ENCODE measurements at regions not wholly inside any gene's neighbourhood (a gene's known extent, or its start where the extent isn't known, plus 50 kb on each side); places are given as distances from the start of the nearest gene placed in this dataset.

GRCh38 chr2:240298117-240298790 lies 137.2 kb upstream of the GPC1 start:
- no peak for DNase-seq (ENCODE audit: low read depth)

- no peak for DNase-seq (ENCODE audit: low read depth)
Measured at GRCh38 chr2:240298803-240299709, 136.4 kb upstream of the GPC1 start.

GRCh38 chr2:240299710-240300068 lies 135.8 kb upstream of the GPC1 start:
- DNase-seq (ENCODE audit: low read depth): no peak

GRCh38 chr2:240300261-240300821 lies 135.1 kb upstream of the GPC1 start:
- no peak for DNase-seq (ENCODE audit: low read depth)

GRCh38 chr2:240300840-240301239 lies 134.6 kb upstream of the GPC1 start:
- DNase-seq (ENCODE audit: low read depth): no peak

- DNase-seq (ENCODE audit: low read depth): no peak
Measured at GRCh38 chr2:240301256-240301795, 134.1 kb upstream of the GPC1 start.

GRCh38 chr2:240302041-240302440 lies 133.4 kb upstream of the GPC1 start:
- no peak for DNase-seq (ENCODE audit: low read depth)

- DNase-seq (ENCODE audit: low read depth): no peak
Measured at GRCh38 chr2:240302933-240303595, 132.4 kb upstream of the GPC1 start.

GRCh38 chr2:240303896-240304745 lies 131.3 kb upstream of the GPC1 start:
- DNase-seq (ENCODE audit: low read depth): no peak

- no peak for DNase-seq (ENCODE audit: low read depth)
Measured at GRCh38 chr2:240304746-240305161, 130.7 kb upstream of the GPC1 start.

GRCh38 chr2:240305369-240305962 lies 130.0 kb upstream of the GPC1 start:
- no peak for DNase-seq (ENCODE audit: low read depth)

- DNase-seq (ENCODE audit: low read depth): no peak
Measured at GRCh38 chr2:240306185-240306584, 129.3 kb upstream of the GPC1 start.

- no peak for DNase-seq (ENCODE audit: low read depth)
Measured at GRCh38 chr2:240308111-240308651, 127.3 kb upstream of the GPC1 start.

GRCh38 chr2:240309214-240309613 lies 126.2 kb upstream of the GPC1 start:
- DNase-seq (ENCODE audit: low read depth): no peak

- DNase-seq (ENCODE audit: low read depth): no peak
Measured at GRCh38 chr2:240310201-240310600, 125.3 kb upstream of the GPC1 start.

- DNase-seq (ENCODE audit: low read depth): no peak
Measured at GRCh38 chr2:240310645-240311044, 124.8 kb upstream of the GPC1 start.

GRCh38 chr2:240311821-240312220 lies 123.6 kb upstream of the GPC1 start:
- DNase-seq (ENCODE audit: low read depth): no peak

- no peak for DNase-seq (ENCODE audit: low read depth)
Measured at GRCh38 chr2:240319221-240319854, 116.1 kb upstream of the GPC1 start.

- no peak for DNase-seq (ENCODE audit: low read depth)
Measured at GRCh38 chr2:240319855-240320203, 115.6 kb upstream of the GPC1 start.

Measured in stimulated activated CD8-positive, alpha-beta memory T cell treated with anti-CD3 and anti-CD28 coated beads, Interleukin-4, amount 100 ng/mL, for 24 hours (primary cell).